HCT116 (cell line): ENCODE measurements at regions not wholly inside any gene's neighbourhood (a gene's known extent, or its start where the extent isn't known, plus 50 kb on each side); places are given as distances from the start of the nearest gene placed in this dataset.
"Not testable (repeated sequence)": the region's sequence is repeated elsewhere in the genome, so short reads cannot be mapped to it uniquely, and the experiment has no call there.

ENCODE experiments used
- ATAC-seq: fragments of 200-7000 bp; cut with Tn5 transposase; 2 replicates; pipeline ENCODE4 v1.9.1; 2020; ENCODE audit warnings: mild to moderate bottlenecking, moderate library complexity
- BruUV-seq: library from RNA; stranded (reverse); fragments of 400-500 nt; replicated peaks from 2 replicates; lab custom pipeline; 2021; lab: Mats Ljungman, UMichigan
- CTCF ChIA-PET: fragments of 300-600 bp; sonication (Branson Sonifier 250); formaldehyde crosslinking; loops from one replicate; lab custom pipeline; 2021; ENCODE audit warnings: antibody characterized with exemption; lab: Charles Lee
- POLR2A ChIA-PET: fragments of 300-600, 350-600 bp; sonication (Branson Sonifier 250); formaldehyde crosslinking; loops from one replicate; lab custom pipeline; 2021; ENCODE audit warnings: antibody characterized with exemption; lab: Charles Lee
- RAD21 ChIA-PET, 2 experiments: fragments of 300-600 bp; sonication (Branson Sonifier 250); formaldehyde crosslinking; loops; one replicate each; lab custom pipeline; 2023; ENCODE audit warnings: low total read pairs in 2 of 2; ENCODE audit not compliant: uncharacterized antibody in 2 of 2, unreplicated experiment in 2 of 2, low non-redundant PET in 1 of 2; lab: Charles Lee
- DNase-seq: peaks from one replicate; pipeline ENCODE4 v3.0.0-alpha.2; 2010; ENCODE audit warnings: low read depth, low spot score
- H2AFZ ChIP-seq: fragments of 200-600 bp; shearing (Covaris generic), sonication (generic); 2 replicates; pipeline ENCODE4 v1.6.1; 2017; ENCODE audit warnings: low read depth, mixed run types, mixed read lengths, antibody characterized with exemption, low read length; ENCODE audit not compliant: poor library complexity, severe bottlenecking
- H3K27ac ChIP-seq: 2 replicates; pipeline ENCODE4 v1.5.1; 2012; ENCODE audit warnings: low read depth, low read length
- H3K27me3 ChIP-seq: fragments of 200-600 bp; sonication (generic); 2 replicates; pipeline ENCODE4 v1.6.1; 2016; ENCODE audit warnings: mixed run types, low read length, mixed read lengths; ENCODE audit not compliant: insufficient read depth
- H3K36me3 ChIP-seq, 2 experiments: fragments of 200-500 bp in 1 of 2; fragments of 200-600 bp in 1 of 2; sonication (Bioruptor generic) in 1 of 2; sonication (generic) in 1 of 2; 2 replicates each; pipeline versions ENCODE4 v1.5.1 to v1.6.1; 2014 to 2016; ENCODE audit warnings: low read length in 2 of 2, inconsistent platforms in 1 of 2, mixed read lengths in 1 of 2, mixed run types in 1 of 2; ENCODE audit not compliant: insufficient read depth in 2 of 2, control insufficient read depth in 1 of 2
- H3K4me1 ChIP-seq, 2 experiments: fragments of 200-600 bp in 1 of 2; sonication (generic) in 1 of 2; 2 replicates each; pipeline versions ENCODE4 v1.5.1 to v1.6.1; 2012 to 2017; ENCODE audit warnings: low read length in 2 of 2, inconsistent platforms in 1 of 2, mild to moderate bottlenecking in 1 of 2, mixed read lengths in 1 of 2, mixed run types in 1 of 2, moderate library complexity in 1 of 2; ENCODE audit not compliant: insufficient read depth in 2 of 2, control insufficient read depth in 1 of 2
- H3K4me2 ChIP-seq: fragments of 200-600 bp; sonication (generic); 2 replicates; pipeline ENCODE4 v1.6.1; 2017; ENCODE audit warnings: mixed run types, low read length, mixed read lengths
- H3K4me3 ChIP-seq, 2 experiments: fragments of 200-600 bp in 1 of 2; sonication (generic) in 1 of 2; replicated peaks in 1 of 2; 2 replicates each; pipeline ENCODE4 v1.5.1; 2011 to 2016; ENCODE audit warnings: low read length in 2 of 2, control low read depth in 1 of 2, low read depth in 1 of 2, mild to moderate bottlenecking in 1 of 2, mixed read lengths in 1 of 2, mixed run types in 1 of 2
- H3K79me2 ChIP-seq: fragments of 200-600 bp; sonication (generic); 2 replicates; pipeline ENCODE4 v1.6.1; 2017; ENCODE audit warnings: mild to moderate bottlenecking, mixed run types, low read length, moderate library complexity, mixed read lengths; ENCODE audit not compliant: insufficient read depth
- H3K9ac ChIP-seq: fragments of 200-600 bp; sonication (generic); 2 replicates; pipeline ENCODE4 v1.6.1; 2016; ENCODE audit warnings: low read length, mixed read lengths
- H3K9me2 ChIP-seq: fragments of 200-600 bp; sonication (generic), shearing (Covaris generic); 2 replicates; pipeline ENCODE4 v1.6.1; 2017; ENCODE audit warnings: mixed run types, mild to moderate bottlenecking, moderate library complexity; ENCODE audit not compliant: insufficient read depth
- H3K9me3 ChIP-seq, 2 experiments: fragments of 200-500 bp in 1 of 2; fragments of 200-600 bp in 1 of 2; sonication (Bioruptor generic) in 1 of 2; sonication (generic) in 1 of 2; 2 replicates each; pipeline ENCODE4 v1.6.1; 2014 to 2017; ENCODE audit warnings: low read length in 2 of 2, mixed read lengths in 2 of 2, inconsistent platforms in 1 of 2, low read depth in 1 of 2, mild to moderate bottlenecking in 1 of 2, mixed run types in 1 of 2, moderate library complexity in 1 of 2; ENCODE audit not compliant: control insufficient read depth in 1 of 2, insufficient read depth in 1 of 2
- H4K20me1 ChIP-seq: fragments of 200-600 bp; sonication (generic), shearing (Covaris generic); 2 replicates; pipeline ENCODE4 v1.6.1; 2017; ENCODE audit warnings: mixed run types, mild to moderate bottlenecking, moderate library complexity; ENCODE audit not compliant: insufficient read depth
- ATF3 ChIP-seq: IDR thresholded peaks from 2 replicates; pipeline ENCODE4 v1.6.1; 2012
- CEBPB ChIP-seq: IDR thresholded peaks from 2 replicates; pipeline ENCODE4 v1.6.1; 2012; ENCODE audit warnings: low read depth
- CTCF ChIP-seq, 3 experiments: fragments of 200-600 bp in 1 of 3; sonication (generic) in 1 of 3; IDR thresholded peaks in 2 of 3; conservative IDR thresholded peaks in 1 of 3; 2 replicates each; pipeline ENCODE4 v1.5.1; 2012 to 2017; ENCODE audit warnings: low read depth in 2 of 3, low read length in 2 of 3, antibody characterized with exemption in 1 of 3, borderline replicate concordance in 1 of 3, control low read depth in 1 of 3, mild to moderate bottlenecking in 1 of 3, mixed read lengths in 1 of 3, mixed run types in 1 of 3, moderate library complexity in 1 of 3; ENCODE audit not compliant: insufficient read depth in 1 of 3
- EGR1 ChIP-seq: IDR thresholded peaks from 2 replicates; pipeline ENCODE4 v1.6.1; 2012; ENCODE audit warnings: low read depth
- EZH2 ChIP-seq: fragments of 200-600 bp; sonication (generic); IDR thresholded peaks from 2 replicates; pipeline ENCODE4 v1.6.1; 2017; ENCODE audit warnings: antibody characterized with exemption, mixed run types
- FOSL1 ChIP-seq: IDR thresholded peaks from 2 replicates; pipeline ENCODE4 v1.6.1; 2012; ENCODE audit warnings: low read depth
- JUND ChIP-seq: IDR thresholded peaks from 2 replicates; pipeline ENCODE4 v1.6.1; 2012
- MAX ChIP-seq: IDR thresholded peaks from 2 replicates; pipeline ENCODE4 v1.6.1; 2012
- POLR2A ChIP-seq: IDR thresholded peaks from 2 replicates; pipeline ENCODE4 v1.7.0; 2011; ENCODE audit warnings: borderline replicate concordance; ENCODE audit not compliant: insufficient read depth, insufficient read length; ENCODE audit errors: extremely low read depth
- RAD21 ChIP-seq: IDR thresholded peaks from 2 replicates; pipeline ENCODE4 v1.6.1; 2012; ENCODE audit warnings: low read depth, mild to moderate bottlenecking
- SIN3A ChIP-seq: IDR thresholded peaks from 2 replicates; pipeline ENCODE4 v1.6.1; 2012; ENCODE audit warnings: low read depth
- SP1 ChIP-seq: IDR thresholded peaks from 2 replicates; pipeline ENCODE4 v1.6.1; 2012; ENCODE audit warnings: low read depth
- SRF ChIP-seq: IDR thresholded peaks from 2 replicates; pipeline ENCODE4 v1.6.1; 2012; ENCODE audit warnings: low read depth
- TCF7L2 ChIP-seq: IDR thresholded peaks from 2 replicates; pipeline ENCODE4 v1.7.0; 2011; ENCODE audit warnings: borderline replicate concordance, inconsistent platforms; ENCODE audit not compliant: insufficient read depth, insufficient read length; ENCODE audit errors: extremely low read depth
- YY1 ChIP-seq: IDR thresholded peaks from 2 replicates; pipeline ENCODE4 v1.6.1; 2011; ENCODE audit warnings: low read length, low read depth, moderate library complexity, mild to moderate bottlenecking; ENCODE audit not compliant: insufficient replicate concordance; ENCODE audit errors: extremely low read depth
- ZNF274 ChIP-seq: fragments of 200-500 bp; sonication (Bioruptor generic); IDR thresholded peaks from 2 replicates; pipeline ENCODE4 v1.6.1; 2014; ENCODE audit warnings: mild to moderate bottlenecking, low read depth, low read length, inconsistent platforms
- intact Hi-C: fragments of 100-400 bp; cut with micrococcal nuclease; formaldehyde crosslinking; loops from 2 replicates; pipeline ENCODE4 v1.10.0; 2022

DNA sequence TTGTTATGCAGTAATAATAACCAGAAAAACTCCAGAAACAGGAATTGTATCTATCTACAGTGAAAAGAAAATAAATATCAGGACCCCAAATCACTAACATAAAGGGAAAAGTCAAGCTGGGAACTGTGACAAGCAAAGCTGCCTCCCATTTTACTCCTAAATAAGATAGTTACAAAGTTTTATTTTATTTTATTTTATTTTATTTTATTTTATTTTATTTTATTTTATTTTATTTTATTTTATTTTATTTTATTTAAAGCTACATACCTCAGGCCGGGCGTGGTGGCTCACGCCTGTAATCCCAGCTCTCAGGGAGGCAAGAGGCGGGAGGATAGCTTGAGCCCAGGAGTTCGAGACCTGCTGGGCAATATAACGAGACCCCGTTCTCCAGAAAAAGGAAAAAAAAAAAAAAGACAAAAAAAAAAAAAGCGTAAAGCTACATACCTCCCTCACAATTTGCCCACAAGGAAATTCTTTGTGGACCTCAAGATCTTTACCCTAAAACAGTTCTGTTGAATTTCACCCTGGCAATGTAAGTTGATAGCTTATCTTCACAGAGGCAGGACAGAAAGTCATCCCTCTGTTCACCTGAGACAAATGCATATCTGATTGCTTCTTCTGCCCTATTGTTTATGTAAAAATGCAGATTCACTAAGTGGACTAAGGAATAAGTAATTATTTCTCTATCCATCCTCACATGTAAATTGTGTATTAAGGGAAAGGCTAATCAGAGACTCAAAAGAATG, 115.3 kb downstream of the OR2B2 start:
- ATAC-seq, H3K9ac ChIP-seq, BruUV-seq, H3K79me2 ChIP-seq, H3K27me3 ChIP-seq, H3K4me3 ChIP-seq, H3K9me2 ChIP-seq, H3K4me2 ChIP-seq, intact Hi-C loops, DNase-seq, H2AFZ ChIP-seq, H3K36me3 ChIP-seq, H3K9me3 ChIP-seq, H4K20me1 ChIP-seq: not testable (repeated sequence)
- Histone ChIP-seq H3K4me1 (peaks cover 13 to 26% of the 10 kb centered on the region in 2 experiments), H3K27ac (peak overlapping the region; percentile 26; the same call in 1 of the 2 replicates)
- ChIA-PET CTCF (interaction anchor here (0.9 to 4.1 kb wide), 12 partner anchors 11 to 670 kb away, joined by 3 to 25 read pairs (median 4); a partner anchor contains a TSS), POLR2A (interaction anchor here (1.3 to 8.0 kb wide), 6 partner anchors 12 to 664 kb away, joined by 4 to 69 read pairs (median 6); a partner anchor contains a TSS), RAD21 (interaction anchor here (0.6 to 0.7 kb wide), 2 partner anchors 186 to 288 kb away, joined by 3 read pairs; no protein-coding TSS in a partner anchor)

GRCh38 chr6:27795697-27796494, 116.3 kb downstream of the OR2B2 start:
- CTCF ChIA-PET, result interaction anchor here (0.5 to 4.1 kb wide), 19 partner anchors 12 to 669 kb away, joined by 3 to 25 read pairs (median 4); a partner anchor contains a TSS
- no peaks in the 10 kb centered on the region for H3K9me2 ChIP-seq
- no peaks in the 10 kb centered on the region for H4K20me1 ChIP-seq
- H3K36me3 ChIP-seq, result no peaks in the 10 kb centered on the region
- H2AFZ ChIP-seq, result no peak overlapping the region
- RAD21 ChIA-PET, result interaction anchor here in 1 of 2 experiments (0.6 kb wide), 1 partner anchor 185 kb away, joined by 3 read pairs; no protein-coding TSS in a partner anchor
- H3K79me2 ChIP-seq, result no peaks in the 10 kb centered on the region
- peak overlapping the region; percentile 26 for H3K4me2 ChIP-seq
- POLR2A ChIA-PET, result interaction anchor here (1.0 to 8.0 kb wide), 8 partner anchors 13 to 663 kb away, joined by 3 to 69 read pairs (median 6); a partner anchor contains a TSS
- DNase-seq (peak; percentile 90), ATAC-seq (peak; percentile 46)
- peak overlapping the region; percentile 11; the same call in 1 of the 2 replicates for H3K9ac ChIP-seq
- no peak overlapping the region for H3K4me3 ChIP-seq
- H3K27ac ChIP-seq, result peak overlapping the region; percentile 26; the same call in 1 of the 2 replicates
- peaks cover 13 to 32% of the 10 kb centered on the region in 2 experiments for H3K4me1 ChIP-seq
- BruUV-seq, result no TSS peak
- intact Hi-C loops, result no loop called here
- no peaks in the 10 kb centered on the region for H3K27me3 ChIP-seq
- H3K9me3 ChIP-seq, result no peaks in the 10 kb centered on the region
- TF ChIP-seq EGR1 (no peak), POLR2A (no peak), SIN3A (no peak; the same call in 1 of the 2 replicates), RAD21 (peak; percentile 82), SRF (no peak), ATF3 (peak; percentile 97), CEBPB (peak; percentile 42), CTCF (IDR thresholded peaks at IDR 0.05 in 2 of 3, conservative IDR thresholded peaks at IDR 0.05 in 1 of 3; ENCODE audit: borderline replicate concordance in 1 of 3, insufficient read depth in 1 of 3, low read depth in 2 of 3, low read length in 2 of 3) (peak; percentile 75 to 80 (median 76); a peak in 5 of 6 replicates), SP1 (no peak), TCF7L2 (no peak), ZNF274 (no peak), FOSL1 (peak; percentile 33; the same call in 1 of the 2 replicates), JUND (no peak), YY1 (no peak), EZH2 (no peak), MAX (0 out of 2 replicates have a peak, but pooled peaks have one; percentile 40)
